HL-60 (cell line): ENCODE measurements at regions not wholly inside any gene's neighbourhood (a gene's known extent, or its start where the extent isn't known, plus 50 kb on each side); places are given as distances from the start of the nearest gene placed in this dataset.
A peak's percentile ranks its signal among the peaks of the same experiment; 100 is the strongest.

ENCODE experiments used
- DNase-seq, 2 experiments: peaks; one replicate each; pipeline ENCODE4 v3.0.0-alpha.2; 2010 to 2020; ENCODE audit warnings: low read depth in 1 of 2, low spot score in 1 of 2
- H3K27ac ChIP-seq: fragments of 250-450 bp; sonication (Bioruptor Pico); replicated peaks from 2 replicates; pipeline ENCODE4 v1.5.1; 2020; ENCODE audit warnings: mild to moderate bottlenecking, moderate library complexity
- H3K27me3 ChIP-seq: fragments of 250-450 bp; sonication (Bioruptor Pico); 2 replicates; pipeline ENCODE4 v1.5.1; 2021; ENCODE audit warnings: mild to moderate bottlenecking, moderate library complexity; ENCODE audit not compliant: insufficient read depth, poor library complexity, severe bottlenecking
- H3K4me3 ChIP-seq: replicated peaks from 2 replicates; pipeline ENCODE4 v1.5.1; 2011; ENCODE audit warnings: mild to moderate bottlenecking, control low read depth, low read length; ENCODE audit not compliant: insufficient read depth
- GABPA ChIP-seq: IDR thresholded peaks from 2 replicates; pipeline ENCODE4 v1.6.1; 2012; ENCODE audit warnings: low read depth
- POLR2AphosphoS5 ChIP-seq: IDR thresholded peaks from 2 replicates; pipeline ENCODE4 v1.6.1; 2012; ENCODE audit warnings: low read depth
- SPI1 ChIP-seq: IDR thresholded peaks from 2 replicates; pipeline ENCODE4 v1.6.1; 2012; ENCODE audit warnings: low read depth, mild to moderate bottlenecking, borderline replicate concordance
- TF ChIP-seq, protein P1 (sequence below): IDR thresholded peaks from 2 replicates; pipeline ENCODE4 v1.6.1; 2012; ENCODE audit warnings: low read depth; ENCODE audit not compliant: insufficient replicate concordance
- TF ChIP-seq, protein P2 (sequence below): IDR thresholded peaks from one replicate; pipeline ENCODE4 v1.5.1; 2011; ENCODE audit warnings: low read length, control low read depth, inconsistent platforms; ENCODE audit not compliant: insufficient read depth

DNA sequence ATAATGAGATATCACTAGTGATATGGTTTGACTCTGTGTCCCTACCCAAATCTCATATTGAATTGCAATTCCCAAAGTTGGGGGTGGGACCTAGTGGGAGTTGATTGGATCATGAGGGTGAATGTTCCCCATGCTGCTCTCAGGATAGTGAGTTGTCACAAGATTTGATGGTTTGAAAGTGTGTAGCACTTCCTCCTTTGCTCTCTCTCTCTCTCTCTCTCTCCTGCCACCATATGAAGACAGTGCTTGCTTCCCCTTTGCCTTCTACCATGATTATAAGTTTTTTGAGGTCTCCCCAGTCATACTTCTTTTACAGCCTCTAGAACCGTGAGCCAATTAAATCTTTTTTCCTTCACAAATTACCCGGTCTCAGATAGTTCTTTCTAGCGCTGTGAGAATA is 1002.0 kb upstream of the ADGRB3 start:
- peak in 1 of 2 experiments; percentile 29 for DNase-seq
- H3K4me3 ChIP-seq = no peak overlapping the region
- no peak overlapping the region for H3K27ac ChIP-seq

DNA sequence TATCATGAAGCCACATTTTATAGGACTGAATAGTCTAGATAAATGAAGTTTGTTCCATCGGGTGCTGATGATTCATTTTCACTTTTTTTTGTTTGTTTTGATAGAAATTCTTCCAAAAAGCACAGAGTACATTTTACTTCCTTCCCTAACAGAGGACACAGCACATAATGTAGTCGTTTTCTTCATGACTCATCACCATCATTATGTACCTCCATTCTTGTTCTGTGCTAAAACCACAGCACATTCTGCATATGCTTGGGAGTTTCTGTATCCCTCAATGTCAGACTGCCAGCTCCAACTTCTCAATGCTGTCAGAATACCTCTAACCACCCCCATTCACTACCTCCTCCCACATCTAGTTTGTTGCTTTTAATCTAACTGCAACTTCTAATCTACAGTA is 1004.9 kb upstream of the ADGRB3 start:
- no peak overlapping the region for H3K27ac ChIP-seq
- peak in 1 of 2 experiments; percentile 3 for DNase-seq

More for the DNA sequence above, 1002.0 kb upstream of the ADGRB3 start:
- no peaks in the 10 kb centered on the region for H3K27me3 ChIP-seq
- peak; percentile 77 for TF ChIP-seq SPI1
- TF ChIP-seq, protein P1, sequence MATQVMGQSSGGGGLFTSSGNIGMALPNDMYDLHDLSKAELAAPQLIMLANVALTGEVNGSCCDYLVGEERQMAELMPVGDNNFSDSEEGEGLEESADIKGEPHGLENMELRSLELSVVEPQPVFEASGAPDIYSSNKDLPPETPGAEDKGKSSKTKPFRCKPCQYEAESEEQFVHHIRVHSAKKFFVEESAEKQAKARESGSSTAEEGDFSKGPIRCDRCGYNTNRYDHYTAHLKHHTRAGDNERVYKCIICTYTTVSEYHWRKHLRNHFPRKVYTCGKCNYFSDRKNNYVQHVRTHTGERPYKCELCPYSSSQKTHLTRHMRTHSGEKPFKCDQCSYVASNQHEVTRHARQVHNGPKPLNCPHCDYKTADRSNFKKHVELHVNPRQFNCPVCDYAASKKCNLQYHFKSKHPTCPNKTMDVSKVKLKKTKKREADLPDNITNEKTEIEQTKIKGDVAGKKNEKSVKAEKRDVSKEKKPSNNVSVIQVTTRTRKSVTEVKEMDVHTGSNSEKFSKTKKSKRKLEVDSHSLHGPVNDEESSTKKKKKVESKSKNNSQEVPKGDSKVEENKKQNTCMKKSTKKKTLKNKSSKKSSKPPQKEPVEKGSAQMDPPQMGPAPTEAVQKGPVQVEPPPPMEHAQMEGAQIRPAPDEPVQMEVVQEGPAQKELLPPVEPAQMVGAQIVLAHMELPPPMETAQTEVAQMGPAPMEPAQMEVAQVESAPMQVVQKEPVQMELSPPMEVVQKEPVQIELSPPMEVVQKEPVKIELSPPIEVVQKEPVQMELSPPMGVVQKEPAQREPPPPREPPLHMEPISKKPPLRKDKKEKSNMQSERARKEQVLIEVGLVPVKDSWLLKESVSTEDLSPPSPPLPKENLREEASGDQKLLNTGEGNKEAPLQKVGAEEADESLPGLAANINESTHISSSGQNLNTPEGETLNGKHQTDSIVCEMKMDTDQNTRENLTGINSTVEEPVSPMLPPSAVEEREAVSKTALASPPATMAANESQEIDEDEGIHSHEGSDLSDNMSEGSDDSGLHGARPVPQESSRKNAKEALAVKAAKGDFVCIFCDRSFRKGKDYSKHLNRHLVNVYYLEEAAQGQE = no peak
- no peak for TF ChIP-seq GABPA
- TF ChIP-seq, protein P2, sequence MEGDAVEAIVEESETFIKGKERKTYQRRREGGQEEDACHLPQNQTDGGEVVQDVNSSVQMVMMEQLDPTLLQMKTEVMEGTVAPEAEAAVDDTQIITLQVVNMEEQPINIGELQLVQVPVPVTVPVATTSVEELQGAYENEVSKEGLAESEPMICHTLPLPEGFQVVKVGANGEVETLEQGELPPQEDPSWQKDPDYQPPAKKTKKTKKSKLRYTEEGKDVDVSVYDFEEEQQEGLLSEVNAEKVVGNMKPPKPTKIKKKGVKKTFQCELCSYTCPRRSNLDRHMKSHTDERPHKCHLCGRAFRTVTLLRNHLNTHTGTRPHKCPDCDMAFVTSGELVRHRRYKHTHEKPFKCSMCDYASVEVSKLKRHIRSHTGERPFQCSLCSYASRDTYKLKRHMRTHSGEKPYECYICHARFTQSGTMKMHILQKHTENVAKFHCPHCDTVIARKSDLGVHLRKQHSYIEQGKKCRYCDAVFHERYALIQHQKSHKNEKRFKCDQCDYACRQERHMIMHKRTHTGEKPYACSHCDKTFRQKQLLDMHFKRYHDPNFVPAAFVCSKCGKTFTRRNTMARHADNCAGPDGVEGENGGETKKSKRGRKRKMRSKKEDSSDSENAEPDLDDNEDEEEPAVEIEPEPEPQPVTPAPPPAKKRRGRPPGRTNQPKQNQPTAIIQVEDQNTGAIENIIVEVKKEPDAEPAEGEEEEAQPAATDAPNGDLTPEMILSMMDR = no peak
- TF ChIP-seq POLR2AphosphoS5 = no peak

DNA sequence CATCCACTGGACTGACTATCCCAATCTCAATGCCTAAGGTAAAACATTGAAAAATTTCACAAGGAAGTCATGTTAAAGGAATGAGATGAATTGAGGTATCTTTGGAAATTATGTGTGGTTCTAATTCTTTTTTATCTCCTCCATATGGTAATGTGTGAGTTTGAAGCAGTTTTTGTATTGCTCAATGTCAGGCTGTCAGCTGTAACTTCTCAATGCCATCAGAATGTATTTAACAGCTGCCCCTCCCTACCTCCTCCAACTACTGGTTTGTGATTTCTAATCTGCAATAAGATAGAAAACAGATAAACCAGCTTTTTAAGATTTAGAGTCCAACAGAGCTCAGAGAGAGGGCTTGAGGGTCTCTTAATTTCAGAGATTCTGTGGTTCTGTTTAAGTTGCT is 1005.8 kb upstream of the ADGRB3 start:
- Histone ChIP-seq H3K27ac (no peak overlapping the region), H3K4me3 (no peak overlapping the region), H3K27me3 (no peaks in the 10 kb centered on the region)
- DNase-seq = no peak
- no peak for TF ChIP-seq POLR2AphosphoS5
- TF ChIP-seq, protein P2 = no peak
- no peak for TF ChIP-seq GABPA
- TF ChIP-seq, protein P1 = no peak
- TF ChIP-seq SPI1 = no peak

More for the DNA sequence above, 1004.9 kb upstream of the ADGRB3 start:
- H3K27me3 ChIP-seq = no peaks in the 10 kb centered on the region
- no peak overlapping the region for H3K4me3 ChIP-seq
- TF ChIP-seq, protein P1 = no peak
- no peak for TF ChIP-seq SPI1
- TF ChIP-seq, protein P2 = no peak
- TF ChIP-seq GABPA = no peak
- no peak for TF ChIP-seq POLR2AphosphoS5
